Peyer's patch (tissue), 4 donors: ENCODE measurements at regions not wholly inside any gene's neighbourhood (a gene's known extent, or its start where the extent isn't known, plus 50 kb on each side); places are given as distances from the start of the nearest gene placed in this dataset.

Source experiments
- POLR2A ChIP-seq, 2 donors: fragments of 450-650 bp; IDR thresholded peaks; one replicate each; pipeline ENCODE4 v1.5.1; 2017; ENCODE audit warnings: antibody characterized with exemption in 2 of 2, mild to moderate bottlenecking in 2 of 2, moderate library complexity in 2 of 2
- TF ChIP-seq, protein P1 (sequence below), 6 experiments: fragments of 450-650 bp in 4 of 6; fragments of 200-600 bp in 2 of 6; sonication (generic) in 1 of 6; IDR thresholded peaks; one replicate each; pipeline ENCODE4 v1.5.1; 2017 to 2019; ENCODE audit warnings: antibody characterized with exemption in 6 of 6, mild to moderate bottlenecking in 3 of 6, moderate library complexity in 1 of 6

DNA sequence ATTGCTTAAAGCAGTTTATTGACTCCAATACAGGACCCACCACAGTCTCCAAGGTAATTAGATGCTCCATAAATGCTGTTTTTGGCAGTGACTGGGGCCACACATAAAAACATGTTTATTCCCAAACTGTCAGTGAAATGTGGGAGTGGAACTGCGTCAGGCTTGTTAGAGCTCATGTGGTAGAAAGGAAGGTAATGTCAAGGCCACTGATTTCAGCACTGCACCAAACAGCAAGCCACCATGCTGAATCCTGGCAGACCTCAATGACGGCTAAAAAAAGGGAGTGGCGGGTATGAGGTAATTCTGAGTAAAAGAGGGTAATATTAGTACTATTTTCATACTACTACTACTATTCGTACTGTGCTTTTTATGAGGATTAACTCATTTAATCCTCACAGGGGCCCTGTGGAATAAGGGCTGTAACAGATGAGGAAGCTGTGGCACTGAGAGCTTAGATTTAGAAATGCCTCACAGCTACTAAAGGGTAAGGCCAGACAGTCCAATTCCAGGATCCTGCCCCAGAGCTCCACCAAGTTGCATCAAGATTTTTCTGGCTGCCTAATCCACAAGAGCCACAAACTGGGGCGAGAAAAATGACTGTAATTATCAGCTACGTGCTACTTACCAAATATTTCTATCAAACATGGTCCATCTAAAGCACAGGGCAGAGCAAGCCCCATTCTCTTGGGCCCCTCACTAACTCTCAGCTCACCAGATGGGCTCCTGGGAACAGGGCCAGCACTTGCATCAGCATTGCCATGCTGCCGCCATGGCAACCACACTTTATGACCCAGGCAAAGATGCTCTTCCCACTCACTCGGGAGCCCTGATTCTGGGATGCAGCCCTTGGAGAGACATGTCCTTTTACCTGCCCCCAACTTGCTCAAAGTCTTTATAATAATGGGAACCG lies 83.6 kb upstream of the SPATA12 start:
- no peak for TF ChIP-seq POLR2A (IDR thresholded peaks at IDR 0.05)
- TF ChIP-seq, protein P1, sequence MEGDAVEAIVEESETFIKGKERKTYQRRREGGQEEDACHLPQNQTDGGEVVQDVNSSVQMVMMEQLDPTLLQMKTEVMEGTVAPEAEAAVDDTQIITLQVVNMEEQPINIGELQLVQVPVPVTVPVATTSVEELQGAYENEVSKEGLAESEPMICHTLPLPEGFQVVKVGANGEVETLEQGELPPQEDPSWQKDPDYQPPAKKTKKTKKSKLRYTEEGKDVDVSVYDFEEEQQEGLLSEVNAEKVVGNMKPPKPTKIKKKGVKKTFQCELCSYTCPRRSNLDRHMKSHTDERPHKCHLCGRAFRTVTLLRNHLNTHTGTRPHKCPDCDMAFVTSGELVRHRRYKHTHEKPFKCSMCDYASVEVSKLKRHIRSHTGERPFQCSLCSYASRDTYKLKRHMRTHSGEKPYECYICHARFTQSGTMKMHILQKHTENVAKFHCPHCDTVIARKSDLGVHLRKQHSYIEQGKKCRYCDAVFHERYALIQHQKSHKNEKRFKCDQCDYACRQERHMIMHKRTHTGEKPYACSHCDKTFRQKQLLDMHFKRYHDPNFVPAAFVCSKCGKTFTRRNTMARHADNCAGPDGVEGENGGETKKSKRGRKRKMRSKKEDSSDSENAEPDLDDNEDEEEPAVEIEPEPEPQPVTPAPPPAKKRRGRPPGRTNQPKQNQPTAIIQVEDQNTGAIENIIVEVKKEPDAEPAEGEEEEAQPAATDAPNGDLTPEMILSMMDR (IDR thresholded peaks at IDR 0.05): no peak
